Astrocyte (in vitro differentiated cells and primary cell): ENCODE measurements at regions not wholly inside any gene's neighbourhood (a gene's known extent, or its start where the extent isn't known, plus 50 kb on each side); places are given as distances from the start of the nearest gene placed in this dataset.

Experiments used
- CTCF ChIP-seq: IDR thresholded peaks from 2 replicates; pipeline ENCODE4 v1.5.1; 2011; ENCODE audit warnings: low read depth, mild to moderate bottlenecking, inconsistent platforms, low read length, moderate library complexity; ENCODE audit not compliant: insufficient read depth
- EZH2 ChIP-seq: IDR thresholded peaks from 2 replicates; pipeline ENCODE4 v1.6.1; 2012; ENCODE audit warnings: mild to moderate bottlenecking, low read length, inconsistent platforms; ENCODE audit not compliant: insufficient read depth

- TF ChIP-seq CTCF, result no peak
- TF ChIP-seq EZH2, result no peak
These were observed 655.5 kb downstream of the GBE1 start for GRCh38 chr3:81105789-81106488.
